ENCODE measurements at regions not wholly inside any gene's neighbourhood (a gene's known extent, or its start where the extent isn't known, plus 50 kb on each side); places are given as distances from the start of the nearest gene placed in this dataset.

DNA sequence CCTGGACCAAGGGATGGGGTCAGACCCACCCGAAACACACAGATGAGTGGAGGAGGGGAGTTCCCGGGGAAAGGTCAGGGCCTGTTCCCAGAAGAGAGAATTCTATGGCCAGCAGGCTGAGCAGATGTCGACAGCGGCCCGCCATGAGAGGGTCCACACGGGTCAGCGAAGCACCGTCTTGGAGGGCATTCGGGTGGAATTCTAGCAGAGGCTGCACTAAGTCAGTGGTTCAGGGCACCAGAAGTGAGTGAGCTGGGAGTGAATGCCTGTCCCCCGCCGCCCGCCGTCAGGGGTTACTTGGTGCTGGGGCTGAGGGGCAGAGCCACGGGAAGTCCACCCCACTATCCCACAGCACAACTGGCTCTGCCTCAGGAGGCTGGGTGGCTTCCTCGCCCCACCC is 96.2 kb upstream of the VSTM2B start:
- DNase-seq (ENCODE audit: low read depth), result no peak

DNA sequence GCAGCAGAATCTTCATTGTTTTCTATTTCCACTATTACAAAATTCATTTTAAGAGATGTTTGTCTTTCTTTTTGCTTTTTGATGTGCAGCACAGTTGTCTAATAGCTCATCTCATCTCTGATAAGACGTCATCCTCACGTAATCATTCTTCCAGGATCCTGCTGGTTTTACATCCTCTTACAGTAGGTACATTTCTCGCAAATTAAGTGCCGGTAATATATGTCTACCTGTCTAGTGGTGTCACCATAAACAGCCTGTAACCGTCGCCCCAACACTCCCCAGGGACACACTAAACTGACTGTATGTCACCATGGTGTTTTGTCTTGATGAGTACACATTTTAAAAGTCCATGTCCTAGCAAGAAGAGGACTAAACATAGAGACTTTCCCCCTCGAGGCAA is 94.5 kb upstream of the VSTM2B start:
- DNase-seq (ENCODE audit: low read depth), result no peak

DNA sequence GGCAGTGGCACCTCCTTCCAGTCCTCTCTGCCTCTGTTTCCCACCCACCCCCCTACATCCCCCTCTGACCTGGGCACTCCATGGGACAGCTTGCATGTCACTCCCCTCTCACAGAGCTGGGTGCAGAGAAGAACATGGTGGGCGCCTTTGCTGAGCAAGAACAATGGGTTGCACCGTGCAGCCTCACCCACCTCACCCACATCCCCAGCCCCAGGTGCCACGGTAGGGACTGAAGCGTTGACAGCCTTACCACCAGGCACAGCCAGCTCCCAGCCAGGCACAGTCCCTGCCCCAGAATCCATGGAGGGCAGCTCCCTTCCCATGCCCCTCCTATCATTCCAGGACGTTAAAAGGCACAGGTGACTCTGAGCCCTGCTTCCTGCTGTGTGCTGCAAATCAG is 93.1 kb upstream of the VSTM2B start:
- no peak for DNase-seq (ENCODE audit: low read depth)

DNA sequence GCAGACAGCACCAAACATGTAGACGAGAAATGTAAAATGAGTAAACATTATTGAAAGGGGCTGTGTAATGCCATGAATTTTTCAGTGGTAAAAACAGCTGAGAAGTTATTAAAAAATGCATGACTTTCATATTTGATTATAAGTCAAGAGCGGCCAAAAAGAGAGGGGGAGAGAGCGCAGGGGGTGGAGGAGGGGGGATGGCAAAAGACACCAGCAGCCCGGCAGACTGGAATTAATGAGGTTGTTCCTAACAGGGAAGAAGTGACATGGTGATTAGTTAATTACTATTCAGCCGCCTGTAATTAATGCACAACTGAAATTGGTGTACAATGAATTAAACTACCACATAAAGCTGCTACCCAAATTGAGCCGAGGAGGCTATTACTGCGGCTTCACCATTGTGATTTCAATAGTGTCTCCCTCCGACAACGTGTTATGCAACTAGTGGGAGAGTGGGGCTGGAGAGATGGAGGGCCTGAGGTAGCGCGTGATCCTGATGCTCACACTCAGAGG is 89.1 kb upstream of the VSTM2B start:
- DNase-seq (ENCODE audit: low read depth), result no peak

DNA sequence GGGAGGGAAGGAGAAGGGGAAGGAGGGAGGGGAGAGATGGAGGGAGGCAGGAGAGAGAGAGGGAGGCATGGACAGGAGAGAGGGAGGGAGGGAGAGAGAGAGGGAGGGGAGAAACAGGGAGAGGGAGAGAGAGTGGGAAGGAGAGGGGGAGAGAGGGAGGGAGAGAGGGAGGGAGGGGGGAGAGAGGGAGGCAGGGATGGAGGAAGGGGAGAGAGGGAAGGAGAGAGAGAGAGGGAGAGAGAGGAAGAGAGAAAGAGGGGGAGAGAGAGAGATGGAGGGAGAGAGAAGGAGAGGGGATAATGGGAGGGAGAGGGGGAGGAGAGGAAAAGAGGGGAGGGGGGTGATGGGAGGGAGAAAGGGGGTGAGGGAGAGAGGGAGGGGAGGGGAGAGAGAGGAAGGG is 86.8 kb upstream of the VSTM2B start:
- DNase-seq (ENCODE audit: low read depth), result no peak

DNA sequence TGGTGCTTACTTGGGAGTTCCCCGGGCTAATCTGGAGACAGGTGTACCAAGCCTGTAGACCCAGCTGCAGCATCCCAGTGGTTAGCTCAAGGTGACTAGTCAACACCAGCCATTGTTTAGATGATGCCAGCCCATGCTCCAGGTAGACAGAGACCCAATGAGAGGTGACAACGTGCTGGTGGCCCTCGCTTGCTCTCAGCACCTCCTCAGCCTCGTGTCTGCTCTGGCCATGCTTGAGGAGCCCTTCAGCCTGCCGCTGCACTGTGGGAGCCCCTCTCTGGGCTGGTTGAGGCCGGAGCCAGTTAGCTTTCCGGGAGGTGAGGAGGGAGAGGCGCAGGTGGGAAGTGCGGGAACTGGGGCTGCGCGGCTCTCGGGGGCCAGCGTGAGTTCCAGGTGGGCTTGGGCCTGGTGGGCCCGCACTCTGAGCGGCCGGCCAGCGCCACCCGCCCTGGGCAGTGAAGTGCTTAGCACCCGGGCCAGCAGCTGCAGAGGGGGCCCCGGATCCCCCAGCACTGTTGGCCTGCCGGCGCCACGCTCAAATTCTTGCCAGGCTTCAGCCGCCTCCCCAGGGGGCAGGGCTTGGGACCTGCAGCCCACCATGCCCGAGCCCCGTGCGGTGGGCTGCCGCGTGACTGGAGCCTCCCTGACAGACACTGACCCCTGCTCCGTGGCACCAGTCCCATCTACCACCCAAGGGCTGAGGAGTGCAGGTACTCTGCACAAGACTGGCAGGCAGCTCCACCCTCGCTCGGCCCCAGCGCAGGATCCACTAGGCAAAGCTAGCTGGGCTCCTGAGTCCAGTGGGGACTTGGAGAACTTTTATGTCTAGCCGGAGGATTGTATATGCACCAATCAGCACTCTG is 85.9 kb upstream of the VSTM2B start:
- no peak for DNase-seq (ENCODE audit: low read depth)

DNA sequence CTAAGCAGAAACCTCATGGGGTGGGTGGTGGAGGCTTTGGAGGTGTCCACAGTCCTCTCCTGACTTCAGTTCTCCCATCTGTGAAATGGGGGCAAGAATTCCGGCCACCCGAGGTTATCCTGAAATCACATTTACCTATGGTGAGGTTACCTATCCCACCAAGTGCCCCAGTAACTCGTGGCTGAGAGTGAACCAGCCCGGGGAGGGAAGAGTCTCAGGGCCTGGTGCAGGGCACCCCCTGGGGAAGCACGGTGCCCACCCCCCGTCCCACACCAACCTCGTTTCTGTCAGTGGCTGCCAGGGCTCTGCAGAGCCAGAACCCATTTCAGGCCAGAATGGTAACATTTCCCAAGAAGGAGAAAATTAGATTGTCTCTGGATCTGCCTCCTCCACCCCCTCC is 83.7 kb upstream of the VSTM2B start:
- no peak for DNase-seq (ENCODE audit: low read depth)

DNA sequence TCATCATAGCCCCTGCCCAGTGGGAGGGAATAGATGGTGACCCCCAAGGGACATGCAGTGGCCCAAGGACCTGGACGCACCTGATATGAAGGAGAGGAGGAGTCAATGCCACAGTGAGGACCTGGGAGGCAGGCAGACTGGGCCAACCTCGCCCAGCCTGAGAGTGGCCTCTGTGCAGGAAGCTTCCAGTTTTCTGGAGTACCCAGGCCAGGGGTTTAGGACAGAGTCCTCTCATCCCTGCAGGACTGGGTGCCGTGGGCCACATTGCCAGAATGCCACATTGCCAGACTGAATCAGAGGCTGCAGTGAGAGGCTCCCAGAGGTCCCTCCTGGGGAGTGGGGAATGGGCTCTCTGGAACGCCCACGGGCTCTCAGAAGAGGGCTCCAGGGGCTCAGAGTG is 82.9 kb upstream of the VSTM2B start:
- DNase-seq (ENCODE audit: low read depth), result no peak

DNA sequence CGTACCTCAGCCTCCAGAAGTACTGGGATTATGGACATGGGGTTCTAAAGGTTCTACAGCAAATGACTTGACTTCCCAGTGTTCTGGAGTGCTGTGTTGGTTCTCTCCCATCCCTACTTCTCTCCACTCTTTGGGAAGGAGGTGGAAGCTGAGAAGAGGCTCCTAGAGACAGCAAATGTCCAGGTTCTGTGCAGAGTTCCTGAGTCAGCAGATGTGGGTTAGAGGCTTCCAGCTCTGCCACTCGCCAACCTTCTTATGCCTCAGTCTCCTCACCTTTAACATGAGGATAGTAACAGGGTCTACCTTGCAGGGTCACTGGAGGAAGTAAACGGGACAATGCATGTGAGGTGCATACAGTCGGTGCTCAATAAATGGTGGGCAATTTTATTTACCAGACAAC is 80.5 kb upstream of the VSTM2B start:
- no peak for DNase-seq (ENCODE audit: low read depth)

DNA sequence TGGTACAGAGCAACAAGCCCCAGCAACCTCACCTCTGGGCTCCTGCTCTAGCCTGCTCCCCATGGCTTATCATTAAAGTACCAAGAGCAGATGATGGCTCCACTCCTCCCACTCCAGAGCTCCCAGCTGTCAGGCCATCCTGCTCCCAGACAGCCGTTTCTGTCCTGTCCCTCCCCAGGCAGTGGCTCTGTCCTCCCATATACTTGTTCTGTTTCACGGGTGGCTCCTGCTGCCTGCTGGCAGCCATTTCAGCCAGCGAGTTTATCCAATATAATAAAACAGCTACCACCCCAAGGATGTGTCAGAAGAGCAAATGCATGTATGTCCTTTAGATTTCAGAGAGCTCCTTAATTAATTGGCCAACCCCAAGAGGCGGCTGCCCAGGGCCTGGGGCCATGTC is 79.4 kb upstream of the VSTM2B start:
- no peak for DNase-seq (ENCODE audit: low read depth)

DNA sequence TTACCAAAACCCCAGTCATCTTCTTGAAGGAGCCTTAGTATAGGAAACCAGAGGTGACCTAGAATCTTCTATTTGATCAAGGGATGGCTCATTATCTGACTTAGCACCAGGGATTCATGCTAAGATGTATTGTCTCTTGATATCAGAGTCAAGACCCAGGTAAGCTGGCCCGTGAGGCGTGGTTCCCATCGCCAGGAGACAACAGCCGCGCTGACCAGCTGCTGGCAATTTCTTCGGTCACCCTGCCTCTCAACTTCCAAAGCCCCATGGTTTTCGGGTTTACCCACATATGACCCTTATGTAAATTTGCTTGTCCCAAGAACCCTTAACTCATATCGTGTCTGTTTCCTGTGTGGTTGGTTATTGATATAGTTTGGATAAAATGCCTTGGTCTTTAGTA is 77.7 kb upstream of the VSTM2B start:
- no peak for DNase-seq (ENCODE audit: low read depth)

DNA sequence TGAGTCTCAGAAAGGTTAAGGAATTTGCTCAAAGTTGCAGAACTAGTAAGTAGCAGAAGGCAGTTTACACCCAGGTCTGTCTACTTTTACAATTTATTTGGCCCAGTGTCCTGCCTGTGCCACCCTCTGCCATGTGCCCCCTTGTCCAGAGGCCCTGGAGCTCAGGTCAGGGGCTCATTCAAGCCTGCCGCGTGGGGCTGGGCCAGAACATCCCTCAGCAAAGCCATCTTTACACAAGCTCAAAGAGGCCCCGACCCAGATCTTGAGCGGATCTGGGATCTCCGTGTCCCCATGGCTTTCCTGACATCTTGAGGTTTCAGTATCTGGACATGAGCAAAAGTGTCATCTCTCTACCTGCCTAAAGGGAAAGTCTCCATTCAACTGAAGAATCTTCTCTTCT is 76.4 kb upstream of the VSTM2B start:
- no peak for DNase-seq (ENCODE audit: low read depth)

DNA sequence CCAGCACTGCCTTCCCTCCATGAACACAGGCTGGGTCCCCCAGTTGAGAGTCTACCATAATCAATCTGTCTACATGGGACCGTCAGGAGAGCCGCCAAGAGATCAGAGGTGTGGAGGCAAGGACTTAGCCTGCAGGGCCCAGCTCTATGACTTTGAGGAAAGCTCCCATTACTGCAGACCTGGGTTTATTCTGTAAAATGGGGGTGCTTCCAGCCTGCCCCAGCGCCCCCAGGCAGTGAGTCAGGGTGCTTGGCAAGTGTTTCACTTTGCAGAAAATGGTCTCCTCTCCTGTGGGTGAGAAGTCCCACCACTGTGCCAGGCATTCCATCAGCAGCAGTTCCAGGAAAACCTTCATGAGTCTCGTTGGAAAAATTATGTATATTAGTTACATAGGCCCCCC is 75.5 kb upstream of the VSTM2B start:
- no peak for DNase-seq (ENCODE audit: low read depth)

DNA sequence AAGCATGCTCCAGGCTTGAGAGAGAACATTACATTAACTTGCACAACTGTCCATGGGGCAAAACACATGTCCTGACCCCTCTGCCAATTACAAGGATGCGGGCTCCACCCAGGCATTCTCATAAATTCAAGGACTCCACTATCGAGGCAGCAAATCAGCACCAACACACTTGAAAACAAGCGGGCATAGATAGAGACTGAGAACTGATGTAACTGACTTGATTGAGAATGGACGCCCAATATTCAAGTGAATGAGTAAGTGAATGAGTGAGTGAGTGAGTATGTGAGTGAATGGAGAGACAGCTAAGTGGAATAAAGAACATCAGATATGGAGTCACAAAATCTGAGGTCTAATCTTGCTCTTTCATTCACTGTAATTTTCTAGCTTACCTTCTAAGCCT is 75.0 kb upstream of the VSTM2B start:
- DNase-seq (ENCODE audit: low read depth), result no peak

DNA sequence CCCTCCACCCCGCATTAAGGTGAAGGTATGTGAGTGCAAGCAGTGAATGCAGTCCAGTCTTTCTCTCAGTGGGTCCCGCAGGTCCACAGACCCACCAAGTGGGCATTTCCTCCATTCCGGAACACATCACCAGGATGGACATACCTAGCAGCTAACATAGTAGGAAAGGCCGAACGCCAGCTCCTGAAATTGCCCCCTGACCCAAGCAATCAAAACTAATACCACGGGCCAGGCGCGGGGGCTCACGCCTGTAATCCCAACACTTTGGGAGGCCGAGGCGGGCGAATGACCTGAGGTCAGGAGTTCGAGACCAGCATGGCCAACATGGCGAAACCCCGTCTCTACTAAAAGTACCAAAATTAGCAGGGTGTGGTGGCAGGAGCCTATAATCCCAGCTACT is 71.7 kb upstream of the VSTM2B start:
- no peak for DNase-seq (ENCODE audit: low read depth)

DNA sequence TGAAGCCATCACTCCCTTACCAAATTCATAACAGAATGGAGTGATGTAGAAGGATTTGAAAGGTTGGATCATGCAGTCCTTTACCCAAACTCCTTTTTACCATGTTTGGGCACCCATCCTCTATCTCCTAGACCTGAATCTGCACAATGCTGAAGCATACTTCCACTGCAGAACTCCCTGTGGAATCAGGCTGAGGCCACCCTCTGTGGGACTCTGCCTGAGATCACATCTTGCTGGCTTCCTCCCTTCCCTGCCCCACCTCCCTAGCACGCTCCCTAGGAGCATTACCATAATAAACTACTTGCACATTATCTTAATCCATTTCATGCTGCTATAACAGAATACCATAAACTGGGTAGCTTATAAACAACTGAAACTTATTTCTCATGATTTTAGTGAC is 68.4 kb upstream of the VSTM2B start:
- DNase-seq (ENCODE audit: low read depth), result no peak

DNA sequence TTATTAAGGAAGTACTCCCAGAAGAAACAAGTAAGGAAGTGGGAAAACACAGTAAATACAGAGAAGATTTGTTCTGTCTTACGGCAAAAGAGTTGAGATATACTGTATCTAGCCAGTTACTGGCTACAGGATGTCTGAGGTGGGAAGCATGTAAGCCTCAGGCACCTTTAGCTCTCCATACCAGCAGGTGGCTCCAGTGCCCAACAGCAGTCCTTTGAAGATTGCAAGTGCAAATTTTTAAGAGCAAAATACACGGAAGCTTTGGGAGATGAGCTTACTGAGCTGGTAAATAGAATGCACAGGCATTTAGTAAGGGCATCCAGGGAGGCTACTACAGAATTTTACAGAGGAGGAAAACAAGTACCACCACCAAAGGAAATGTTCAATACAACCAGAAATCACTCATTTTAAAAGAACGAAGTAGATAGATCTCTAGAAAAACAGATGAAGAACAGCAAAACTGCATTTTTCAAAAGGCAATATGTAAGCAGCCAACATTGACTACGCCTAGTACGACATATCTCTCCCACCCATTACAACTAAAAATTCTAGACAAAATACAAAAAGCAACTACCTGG is 57.9 kb upstream of the VSTM2B start:
- no peak for DNase-seq (ENCODE audit: low read depth)

DNA sequence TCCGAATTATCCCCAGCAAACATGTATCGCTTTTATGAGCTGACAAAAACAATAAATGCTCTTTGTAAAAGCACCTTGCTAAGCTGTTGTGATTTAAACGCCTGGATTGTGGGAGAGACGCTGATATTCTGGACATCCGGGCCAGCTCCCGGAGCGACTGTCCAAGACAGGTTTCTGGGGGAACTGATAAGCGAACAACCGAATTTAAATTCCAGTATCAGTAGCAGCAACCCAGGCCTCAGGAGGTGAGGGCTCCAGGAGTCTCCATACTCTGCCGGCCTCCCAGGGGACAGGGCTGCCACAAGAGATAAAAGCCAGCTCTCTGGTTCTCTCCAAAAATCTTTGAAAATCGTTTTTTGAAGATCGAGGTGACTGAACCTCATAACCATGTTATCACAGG is 50.3 kb upstream of the VSTM2B start:
- no peak for DNase-seq (ENCODE audit: low read depth)
